AG10803 (cell line): ENCODE measurements at regions not wholly inside any gene's neighbourhood (a gene's known extent, or its start where the extent isn't known, plus 50 kb on each side); places are given as distances from the start of the nearest gene placed in this dataset.

ENCODE experiments used
- DNase-seq: peaks from one replicate; pipeline ENCODE4 v3.0.0; 2010; ENCODE audit warnings: low read depth
- H3K4me3 ChIP-seq: 2 replicates; pipeline ENCODE4 v1.5.1; 2011; ENCODE audit warnings: mild to moderate bottlenecking, low read length, control low read depth
- CTCF ChIP-seq: conservative IDR thresholded peaks from 2 replicates; pipeline ENCODE4 v1.5.1; 2011; ENCODE audit warnings: mild to moderate bottlenecking, low read length, control low read depth, inconsistent platforms

- no peak for DNase-seq
- no peak overlapping the region for H3K4me3 ChIP-seq
- no peak for TF ChIP-seq CTCF
Measured at GRCh38 chr4:137067735-137068134, 464.6 kb downstream of the PCDH18 start.

- TF ChIP-seq CTCF = no peak
- no peak overlapping the region for H3K4me3 ChIP-seq
- peak; percentile 11 for DNase-seq
Measured at GRCh38 chr4:137065311-137065710, 467.0 kb downstream of the PCDH18 start.

- TF ChIP-seq CTCF = no peak
- no peak for DNase-seq
- no peak overlapping the region for H3K4me3 ChIP-seq
Measured at GRCh38 chr4:137063961-137064360, 468.3 kb downstream of the PCDH18 start.

GRCh38 chr4:137043184-137043583, 489.1 kb downstream of the PCDH18 start:
- no peak overlapping the region for H3K4me3 ChIP-seq
- DNase-seq = no peak
- TF ChIP-seq CTCF = no peak

- no peak for DNase-seq
- no peak for TF ChIP-seq CTCF
- H3K4me3 ChIP-seq = no peak overlapping the region
Measured at GRCh38 chr4:137039370-137039769, 492.9 kb downstream of the PCDH18 start.

GRCh38 chr4:137032222-137032621, 500.1 kb downstream of the PCDH18 start:
- no peak for DNase-seq
- H3K4me3 ChIP-seq = no peak overlapping the region
- TF ChIP-seq CTCF = no peak

GRCh38 chr4:137029026-137029425, 503.3 kb downstream of the PCDH18 start:
- peak; percentile 12 for DNase-seq
- TF ChIP-seq CTCF = no peak
- no peak overlapping the region for H3K4me3 ChIP-seq
